ENCODE measurements at regions not wholly inside any gene's neighbourhood (a gene's known extent, or its start where the extent isn't known, plus 50 kb on each side); places are given as distances from the start of the nearest gene placed in this dataset.

GRCh38 chr12:4203772-4204376 lies 69.7 kb upstream of the CCND2 start:
- no peak for TF ChIP-seq CTCF (IDR thresholded peaks at IDR 0.05; ENCODE audit: extremely low read depth, low read depth, low read length)
- Histone ChIP-seq H4K20me1 (ENCODE audit: insufficient read depth, low read length) (no peaks in the 10 kb centered on the region), H3K27me3 (ENCODE audit: insufficient read depth, low read length) (no peaks in the 10 kb centered on the region)

GRCh38 chr12:4202918-4203317 lies 70.6 kb upstream of the CCND2 start:
- no peaks in the 10 kb centered on the region for H3K27me3 ChIP-seq (ENCODE audit: insufficient read depth, low read length)
- H3K36me3 ChIP-seq (ENCODE audit: insufficient read depth, low read length) = no peaks in the 10 kb centered on the region
- H3K4me1 ChIP-seq (ENCODE audit: insufficient read depth, low read length) = no peaks in the 10 kb centered on the region
- no peak overlapping the region for H3K4me2 ChIP-seq (ENCODE audit: insufficient read depth, low read length)
- no peaks in the 10 kb centered on the region for H3K9me3 ChIP-seq (ENCODE audit: low read depth, low read length)
- no peak for TF ChIP-seq CTCF (IDR thresholded peaks at IDR 0.05; ENCODE audit: extremely low read depth, low read depth, low read length)
- H3K4me3 ChIP-seq (ENCODE audit: insufficient read depth, low read length) = no peak overlapping the region
- no peak for DNase-seq (ENCODE audit: insufficient read length, low spot score, missing footprints)
- no peak overlapping the region for H2AFZ ChIP-seq (ENCODE audit: low read length)
- no peaks in the 10 kb centered on the region for H3K79me2 ChIP-seq (ENCODE audit: insufficient read depth, low read length)
- no peak overlapping the region for H3K27ac ChIP-seq (ENCODE audit: low read depth, low read length)
- no peaks in the 10 kb centered on the region for H4K20me1 ChIP-seq (ENCODE audit: insufficient read depth, low read length)

More at GRCh38 chr12:4203772-4204376, 69.7 kb upstream of the CCND2 start:
- Histone ChIP-seq H3K79me2 (ENCODE audit: insufficient read depth, low read length) (no peaks in the 10 kb centered on the region), H3K27ac (ENCODE audit: low read depth, low read length) (no peak overlapping the region), H3K36me3 (ENCODE audit: insufficient read depth, low read length) (no peaks in the 10 kb centered on the region), H2AFZ (ENCODE audit: low read length) (no peak overlapping the region), H3K9me3 (ENCODE audit: low read depth, low read length) (no peaks in the 10 kb centered on the region), H3K4me3 (ENCODE audit: insufficient read depth, low read length) (no peak overlapping the region), H3K4me2 (ENCODE audit: insufficient read depth, low read length) (no peak overlapping the region), H3K4me1 (ENCODE audit: insufficient read depth, low read length) (no peaks in the 10 kb centered on the region)
- no peak for DNase-seq (ENCODE audit: insufficient read length, low spot score, missing footprints)

GRCh38 chr12:4202487-4202886 lies 71.1 kb upstream of the CCND2 start:
- no peak overlapping the region for H2AFZ ChIP-seq (ENCODE audit: low read length)
- H3K4me3 ChIP-seq (ENCODE audit: insufficient read depth, low read length) = no peak overlapping the region
- H3K79me2 ChIP-seq (ENCODE audit: insufficient read depth, low read length) = no peaks in the 10 kb centered on the region
- TF ChIP-seq CTCF (IDR thresholded peaks at IDR 0.05; ENCODE audit: extremely low read depth, low read depth, low read length) = no peak
- H3K4me1 ChIP-seq (ENCODE audit: insufficient read depth, low read length) = no peaks in the 10 kb centered on the region
- H3K4me2 ChIP-seq (ENCODE audit: insufficient read depth, low read length) = no peak overlapping the region
- no peaks in the 10 kb centered on the region for H4K20me1 ChIP-seq (ENCODE audit: insufficient read depth, low read length)
- no peaks in the 10 kb centered on the region for H3K36me3 ChIP-seq (ENCODE audit: insufficient read depth, low read length)
- H3K9me3 ChIP-seq (ENCODE audit: low read depth, low read length) = no peaks in the 10 kb centered on the region
- DNase-seq (ENCODE audit: insufficient read length, low spot score, missing footprints) = peak; percentile 30
- H3K27ac ChIP-seq (ENCODE audit: low read depth, low read length) = no peak overlapping the region
- no peaks in the 10 kb centered on the region for H3K27me3 ChIP-seq (ENCODE audit: insufficient read depth, low read length)

GRCh38 chr12:4201333-4202100 lies 72.0 kb upstream of the CCND2 start:
- Histone ChIP-seq H2AFZ (ENCODE audit: low read length) (no peak overlapping the region), H3K9me3 (ENCODE audit: low read depth, low read length) (no peaks in the 10 kb centered on the region), H3K27ac (ENCODE audit: low read depth, low read length) (no peak overlapping the region), H3K4me1 (ENCODE audit: insufficient read depth, low read length) (no peaks in the 10 kb centered on the region), H3K36me3 (ENCODE audit: insufficient read depth, low read length) (no peaks in the 10 kb centered on the region), H4K20me1 (ENCODE audit: insufficient read depth, low read length) (no peaks in the 10 kb centered on the region), H3K27me3 (ENCODE audit: insufficient read depth, low read length) (no peaks in the 10 kb centered on the region), H3K4me2 (ENCODE audit: insufficient read depth, low read length) (no peak overlapping the region), H3K4me3 (ENCODE audit: insufficient read depth, low read length) (no peak overlapping the region), H3K79me2 (ENCODE audit: insufficient read depth, low read length) (no peaks in the 10 kb centered on the region)
- no peak for TF ChIP-seq CTCF (IDR thresholded peaks at IDR 0.05; ENCODE audit: extremely low read depth, low read depth, low read length)
- DNase-seq (ENCODE audit: insufficient read length, low spot score, missing footprints) = peak; percentile 9

Measured in osteoblast (primary cell).